ENCODE measurements at regions not wholly inside any gene's neighbourhood (a gene's known extent, or its start where the extent isn't known, plus 50 kb on each side); places are given as distances from the start of the nearest gene placed in this dataset.

DNA sequence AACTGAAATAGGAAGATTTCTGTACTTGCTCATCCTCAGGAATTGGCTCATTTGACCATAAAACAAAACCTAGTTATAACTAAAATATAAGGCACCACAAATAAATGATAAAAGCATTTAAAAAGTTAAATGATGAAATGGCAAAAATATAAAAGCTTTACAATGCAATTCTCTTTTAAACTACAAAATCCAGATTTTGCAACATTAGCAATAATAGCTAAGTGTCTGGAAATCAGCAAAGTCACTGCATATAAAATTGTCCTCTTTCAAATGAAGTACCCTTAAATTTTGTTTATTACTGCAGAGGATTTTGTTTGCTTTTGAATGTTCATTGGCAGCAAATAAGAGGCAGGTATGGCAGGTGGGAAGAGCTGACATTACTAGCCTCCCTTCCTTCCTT is 270.4 kb upstream of the RSPO3 start:
- no peak overlapping the region for H3K4me2 ChIP-seq (ENCODE audit: low read depth, low read length, poor library complexity, severe bottlenecking)
- H3K9me2 ChIP-seq (replicated peaks; ENCODE audit: insufficient read depth, low read length), result no peaks in the 10 kb centered on the region
- no peaks in the 10 kb centered on the region for H3K79me2 ChIP-seq (ENCODE audit: insufficient read depth, low read length)
- H3K27ac ChIP-seq (ENCODE audit: low read depth, low read length), result no peak overlapping the region
- no peak overlapping the region for H2AFZ ChIP-seq (ENCODE audit: low read depth, low read length, severe bottlenecking)
- H3K4me3 ChIP-seq (ENCODE audit: insufficient read depth, low read length, poor library complexity, severe bottlenecking), result no peak overlapping the region
- no peaks in the 10 kb centered on the region for H3K36me3 ChIP-seq (ENCODE audit: low read length)
- no peaks in the 10 kb centered on the region for H3K27me3 ChIP-seq (ENCODE audit: low read length)
- H3K9ac ChIP-seq (ENCODE audit: low read length), result no peak overlapping the region
- no peaks in the 10 kb centered on the region for H4K20me1 ChIP-seq (ENCODE audit: low read depth, low read length)
- no peaks in the 10 kb centered on the region for H3K9me3 ChIP-seq (ENCODE audit: insufficient read depth, low read length)
- H3F3A ChIP-seq (ENCODE audit: insufficient read depth), result no peaks in the 10 kb centered on the region
- TF ChIP-seq EZH2phosphoT487 (conservative IDR thresholded peaks at IDR 0.05; ENCODE audit: low read length), result no peak
- TF ChIP-seq, protein P1, sequence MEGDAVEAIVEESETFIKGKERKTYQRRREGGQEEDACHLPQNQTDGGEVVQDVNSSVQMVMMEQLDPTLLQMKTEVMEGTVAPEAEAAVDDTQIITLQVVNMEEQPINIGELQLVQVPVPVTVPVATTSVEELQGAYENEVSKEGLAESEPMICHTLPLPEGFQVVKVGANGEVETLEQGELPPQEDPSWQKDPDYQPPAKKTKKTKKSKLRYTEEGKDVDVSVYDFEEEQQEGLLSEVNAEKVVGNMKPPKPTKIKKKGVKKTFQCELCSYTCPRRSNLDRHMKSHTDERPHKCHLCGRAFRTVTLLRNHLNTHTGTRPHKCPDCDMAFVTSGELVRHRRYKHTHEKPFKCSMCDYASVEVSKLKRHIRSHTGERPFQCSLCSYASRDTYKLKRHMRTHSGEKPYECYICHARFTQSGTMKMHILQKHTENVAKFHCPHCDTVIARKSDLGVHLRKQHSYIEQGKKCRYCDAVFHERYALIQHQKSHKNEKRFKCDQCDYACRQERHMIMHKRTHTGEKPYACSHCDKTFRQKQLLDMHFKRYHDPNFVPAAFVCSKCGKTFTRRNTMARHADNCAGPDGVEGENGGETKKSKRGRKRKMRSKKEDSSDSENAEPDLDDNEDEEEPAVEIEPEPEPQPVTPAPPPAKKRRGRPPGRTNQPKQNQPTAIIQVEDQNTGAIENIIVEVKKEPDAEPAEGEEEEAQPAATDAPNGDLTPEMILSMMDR (IDR thresholded peaks at IDR 0.05; ENCODE audit: insufficient read depth, low read length, poor library complexity, severe bottlenecking), result no peak

DNA sequence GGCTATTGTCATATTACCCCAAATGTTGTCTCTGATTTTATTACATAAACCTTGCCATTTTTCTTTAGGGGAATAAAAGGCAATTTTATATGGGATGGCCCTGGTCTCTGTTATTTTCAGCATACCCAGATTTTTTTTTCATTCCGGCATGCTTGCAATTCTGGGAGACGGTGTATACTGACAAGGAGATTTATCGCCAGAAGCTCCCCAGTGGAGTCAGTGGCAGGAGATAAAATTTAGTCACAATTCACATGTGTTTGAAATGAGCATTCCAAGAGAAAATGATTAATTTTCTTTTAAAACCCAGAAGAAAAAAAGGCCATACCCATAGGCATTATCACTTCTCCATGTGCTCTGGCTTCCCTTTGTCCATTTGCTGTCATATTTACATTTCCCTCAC is 250.8 kb upstream of the RSPO3 start:
- no peak overlapping the region for H2AFZ ChIP-seq (ENCODE audit: low read depth, low read length, severe bottlenecking)

DNA sequence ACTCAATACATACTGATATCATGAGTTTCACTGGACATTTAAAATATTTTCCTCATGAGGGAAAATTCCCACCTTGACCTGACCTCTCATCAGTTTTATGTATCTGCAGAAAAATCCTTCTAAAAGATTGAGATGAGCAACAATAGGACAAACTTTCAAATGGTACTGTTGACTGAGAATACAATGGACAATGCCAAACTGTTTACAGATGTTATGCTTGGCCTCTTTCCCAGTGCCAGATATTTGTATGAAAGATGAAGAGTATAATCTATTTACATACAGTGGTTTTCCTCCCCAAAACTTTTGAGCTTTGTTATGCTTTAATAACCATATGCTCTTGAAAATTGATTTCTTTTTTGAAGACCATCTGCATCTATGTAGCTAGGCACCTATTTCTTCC is 245.1 kb upstream of the RSPO3 start:
- no peaks in the 10 kb centered on the region for H3K9me3 ChIP-seq (ENCODE audit: insufficient read depth, low read length)
- no peaks in the 10 kb centered on the region for H3K36me3 ChIP-seq (ENCODE audit: low read length)
- no peak overlapping the region for H3K27ac ChIP-seq (ENCODE audit: low read depth, low read length)
- H3K9me2 ChIP-seq (replicated peaks; ENCODE audit: insufficient read depth, low read length), result no peaks in the 10 kb centered on the region
- H3K4me2 ChIP-seq (ENCODE audit: low read depth, low read length, poor library complexity, severe bottlenecking), result no peak overlapping the region
- TF ChIP-seq EZH2phosphoT487 (conservative IDR thresholded peaks at IDR 0.05; ENCODE audit: low read length), result no peak
- TF ChIP-seq, protein P1 (IDR thresholded peaks at IDR 0.05; ENCODE audit: insufficient read depth, low read length, poor library complexity, severe bottlenecking), result no peak
- no peaks in the 10 kb centered on the region for H3K79me2 ChIP-seq (ENCODE audit: insufficient read depth, low read length)
- no peaks in the 10 kb centered on the region for H3K27me3 ChIP-seq (ENCODE audit: low read length)
- no peaks in the 10 kb centered on the region for H4K20me1 ChIP-seq (ENCODE audit: low read depth, low read length)
- H3K4me3 ChIP-seq (ENCODE audit: insufficient read depth, low read length, poor library complexity, severe bottlenecking), result no peak overlapping the region
- no peak overlapping the region for H3K9ac ChIP-seq (ENCODE audit: low read length)
- H2AFZ ChIP-seq (ENCODE audit: low read depth, low read length, severe bottlenecking), result no peak overlapping the region
- no peaks in the 10 kb centered on the region for H3F3A ChIP-seq (ENCODE audit: insufficient read depth)

More for the DNA sequence above, 250.8 kb upstream of the RSPO3 start:
- no peaks in the 10 kb centered on the region for H3K79me2 ChIP-seq (ENCODE audit: insufficient read depth, low read length)
- H3K9me2 ChIP-seq (replicated peaks; ENCODE audit: insufficient read depth, low read length), result no peaks in the 10 kb centered on the region
- H3F3A ChIP-seq (ENCODE audit: insufficient read depth), result no peaks in the 10 kb centered on the region
- no peaks in the 10 kb centered on the region for H4K20me1 ChIP-seq (ENCODE audit: low read depth, low read length)
- TF ChIP-seq, protein P1 (IDR thresholded peaks at IDR 0.05; ENCODE audit: insufficient read depth, low read length, poor library complexity, severe bottlenecking), result no peak
- TF ChIP-seq EZH2phosphoT487 (conservative IDR thresholded peaks at IDR 0.05; ENCODE audit: low read length), result no peak
- no peaks in the 10 kb centered on the region for H3K36me3 ChIP-seq (ENCODE audit: low read length)
- no peak overlapping the region for H3K4me3 ChIP-seq (ENCODE audit: insufficient read depth, low read length, poor library complexity, severe bottlenecking)
- H3K27me3 ChIP-seq (ENCODE audit: low read length), result no peaks in the 10 kb centered on the region
- no peak overlapping the region for H3K4me2 ChIP-seq (ENCODE audit: low read depth, low read length, poor library complexity, severe bottlenecking)
- no peak overlapping the region for H3K9ac ChIP-seq (ENCODE audit: low read length)
- H3K27ac ChIP-seq (ENCODE audit: low read depth, low read length), result no peak overlapping the region
- H3K9me3 ChIP-seq (ENCODE audit: insufficient read depth, low read length), result no peaks in the 10 kb centered on the region
